Epithelial cell of proximal tubule (primary cell): ENCODE measurements at regions not wholly inside any gene's neighbourhood (a gene's known extent, or its start where the extent isn't known, plus 50 kb on each side); places are given as distances from the start of the nearest gene placed in this dataset.

ENCODE experiments used
- DNase-seq: peaks from one replicate; pipeline ENCODE4 v3.0.0-alpha.2; 2011; ENCODE audit warnings: low read depth
- H3K4me3 ChIP-seq: 2 replicates; pipeline ENCODE4 v1.5.1; 2011; ENCODE audit warnings: low read depth, mild to moderate bottlenecking, low read length
- TF ChIP-seq, protein P1 (sequence below): conservative IDR thresholded peaks from 2 replicates; pipeline ENCODE4 v1.5.1; 2012; ENCODE audit warnings: low read depth, mild to moderate bottlenecking, low read length

DNA sequence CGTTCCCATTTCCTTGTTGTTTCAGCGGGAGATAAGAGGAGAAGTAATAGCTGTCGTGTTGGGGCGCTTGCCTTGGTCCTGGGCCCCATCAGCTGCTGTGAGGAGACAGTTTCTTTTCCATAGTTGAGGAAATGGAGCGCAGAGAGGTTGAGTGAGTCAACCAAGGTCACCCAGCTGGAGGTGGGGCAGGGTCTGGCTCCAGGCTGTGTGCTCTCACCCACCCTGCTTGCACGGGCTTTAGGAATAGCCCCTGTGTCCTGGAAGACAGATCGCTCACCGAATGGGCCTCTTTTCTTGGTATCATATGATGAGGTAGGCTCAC is 165.7 kb upstream of the RTL1 start:
- DNase-seq = no peak
- TF ChIP-seq, protein P1, sequence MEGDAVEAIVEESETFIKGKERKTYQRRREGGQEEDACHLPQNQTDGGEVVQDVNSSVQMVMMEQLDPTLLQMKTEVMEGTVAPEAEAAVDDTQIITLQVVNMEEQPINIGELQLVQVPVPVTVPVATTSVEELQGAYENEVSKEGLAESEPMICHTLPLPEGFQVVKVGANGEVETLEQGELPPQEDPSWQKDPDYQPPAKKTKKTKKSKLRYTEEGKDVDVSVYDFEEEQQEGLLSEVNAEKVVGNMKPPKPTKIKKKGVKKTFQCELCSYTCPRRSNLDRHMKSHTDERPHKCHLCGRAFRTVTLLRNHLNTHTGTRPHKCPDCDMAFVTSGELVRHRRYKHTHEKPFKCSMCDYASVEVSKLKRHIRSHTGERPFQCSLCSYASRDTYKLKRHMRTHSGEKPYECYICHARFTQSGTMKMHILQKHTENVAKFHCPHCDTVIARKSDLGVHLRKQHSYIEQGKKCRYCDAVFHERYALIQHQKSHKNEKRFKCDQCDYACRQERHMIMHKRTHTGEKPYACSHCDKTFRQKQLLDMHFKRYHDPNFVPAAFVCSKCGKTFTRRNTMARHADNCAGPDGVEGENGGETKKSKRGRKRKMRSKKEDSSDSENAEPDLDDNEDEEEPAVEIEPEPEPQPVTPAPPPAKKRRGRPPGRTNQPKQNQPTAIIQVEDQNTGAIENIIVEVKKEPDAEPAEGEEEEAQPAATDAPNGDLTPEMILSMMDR = no peak
- H3K4me3 ChIP-seq = no peak overlapping the region

DNA sequence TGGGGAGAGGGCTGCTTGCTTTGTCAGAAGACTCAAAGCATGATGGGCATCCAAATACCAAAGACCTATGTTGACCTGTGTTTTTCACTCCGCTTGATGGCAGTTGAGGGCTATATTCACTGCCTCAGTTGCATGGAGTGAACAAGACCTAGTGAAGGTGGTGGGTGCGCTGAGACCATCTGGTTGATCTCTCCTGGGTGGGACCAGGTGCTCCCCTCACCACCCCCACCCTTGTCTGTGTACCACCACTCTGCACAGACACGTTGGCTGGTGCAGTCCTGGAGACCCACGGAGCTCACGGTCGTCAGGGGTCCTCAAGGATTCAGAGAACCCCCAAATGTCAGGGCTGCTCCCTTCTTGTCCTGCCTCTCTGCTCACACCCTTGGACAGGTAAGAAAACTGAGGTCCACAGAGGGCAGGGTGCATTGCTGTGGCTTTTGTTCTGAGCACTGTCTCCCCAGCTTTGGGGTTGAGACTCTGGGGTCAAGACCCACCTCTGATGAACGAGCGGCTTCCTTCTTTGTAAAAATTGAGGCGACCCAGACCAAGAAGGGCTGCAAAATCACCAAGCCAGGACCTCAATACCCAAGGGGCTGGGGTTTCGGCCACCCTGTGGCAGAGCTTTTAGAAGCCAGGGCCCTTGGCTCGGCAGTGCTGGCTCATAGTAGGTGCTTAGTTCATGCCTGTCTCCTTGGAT is 166.3 kb upstream of the RTL1 start:
- TF ChIP-seq, protein P1 = no peak
- no peak overlapping the region for H3K4me3 ChIP-seq
- no peak for DNase-seq

DNA sequence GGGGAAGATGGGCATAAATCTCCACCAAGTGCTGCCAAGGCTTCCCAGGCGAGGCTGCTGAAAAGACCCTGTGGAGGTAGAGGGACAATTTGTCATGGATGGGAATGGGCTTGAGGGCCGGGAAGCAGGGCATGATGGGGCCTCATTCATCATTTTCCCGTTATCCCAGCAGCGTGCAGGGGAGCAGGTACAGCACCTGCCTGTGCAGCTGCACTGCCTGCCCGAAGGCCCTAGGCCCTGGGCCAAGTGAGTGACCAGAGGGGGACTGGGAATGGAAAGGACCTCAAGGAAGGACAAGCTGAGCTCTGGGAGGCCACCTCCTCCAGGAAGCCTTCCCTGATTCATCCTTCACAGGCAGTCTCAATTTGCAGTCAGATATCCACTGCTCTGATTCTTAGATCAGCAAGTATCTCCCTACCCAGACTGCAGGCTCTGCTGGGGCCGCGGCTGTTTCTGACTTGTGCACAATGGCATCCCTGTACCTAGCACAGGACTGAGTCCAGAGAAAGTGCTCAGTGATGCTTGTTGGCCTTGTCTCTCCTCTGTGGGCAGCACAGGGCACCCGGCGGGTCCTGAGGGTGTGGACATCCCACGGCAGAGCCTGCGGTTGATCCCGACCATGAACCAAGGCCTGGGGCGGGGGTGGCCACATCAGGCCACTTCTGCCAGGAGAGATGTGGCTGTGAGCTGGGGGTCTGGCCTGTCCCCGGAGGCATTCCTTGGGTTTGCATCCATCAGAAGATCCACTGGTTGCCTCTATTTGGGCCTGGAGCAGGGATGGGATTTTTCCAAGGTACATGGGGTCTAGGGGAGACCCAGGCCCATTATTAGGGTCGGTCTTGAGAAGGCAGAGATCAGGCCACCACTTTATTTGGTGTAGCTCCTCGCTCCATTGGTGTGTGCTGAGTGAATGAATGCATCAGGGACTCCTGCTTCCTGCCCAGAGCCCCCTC is 167.3 kb upstream of the RTL1 start:
- DNase-seq = no peak
- TF ChIP-seq, protein P1 = no peak
- H3K4me3 ChIP-seq = no peak overlapping the region

DNA sequence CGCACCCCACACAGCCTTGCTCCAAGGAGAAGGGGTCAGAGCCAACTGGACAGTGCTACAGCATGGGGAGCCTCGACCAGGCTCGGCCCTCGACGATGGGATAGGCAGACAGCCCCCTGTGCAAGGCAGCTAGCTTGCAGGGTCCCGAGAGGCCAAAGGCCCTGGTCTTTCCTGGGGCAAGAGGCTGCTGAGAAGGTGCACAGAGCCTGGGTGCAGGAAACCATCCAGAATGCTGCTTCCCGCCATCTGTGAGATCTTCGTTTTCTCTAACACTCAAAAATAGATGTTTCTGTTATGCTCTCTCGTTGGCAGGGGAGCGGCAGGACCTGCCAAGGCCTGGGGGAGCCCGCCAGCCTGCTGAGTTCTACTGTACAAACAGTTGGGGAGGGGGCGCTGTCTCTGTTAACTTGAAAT is 168.0 kb upstream of the RTL1 start:
- TF ChIP-seq, protein P1 = no peak
- no peak for DNase-seq
- no peak overlapping the region for H3K4me3 ChIP-seq

DNA sequence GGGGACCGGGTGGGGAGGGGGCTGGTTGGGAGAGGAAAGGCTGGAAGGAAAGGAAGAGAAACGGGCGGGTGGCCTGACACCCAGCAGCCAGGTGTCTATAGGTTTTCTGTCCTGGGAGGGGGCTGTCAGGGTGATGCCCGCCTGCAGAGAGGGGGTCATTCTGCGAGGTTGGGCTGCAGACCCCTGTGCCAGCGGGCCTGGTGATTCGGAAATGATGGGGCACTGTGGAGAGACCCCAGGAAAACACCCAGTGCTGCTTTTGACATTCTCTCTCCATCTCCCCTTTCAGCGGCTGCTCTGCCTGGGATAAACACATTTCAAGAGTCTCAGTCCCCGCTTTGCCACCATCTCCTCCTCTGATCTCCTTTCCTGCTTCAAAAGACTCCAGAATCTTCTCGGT is 168.5 kb upstream of the RTL1 start:
- TF ChIP-seq, protein P1 = no peak
- no peak for DNase-seq
- H3K4me3 ChIP-seq = no peak overlapping the region

DNA sequence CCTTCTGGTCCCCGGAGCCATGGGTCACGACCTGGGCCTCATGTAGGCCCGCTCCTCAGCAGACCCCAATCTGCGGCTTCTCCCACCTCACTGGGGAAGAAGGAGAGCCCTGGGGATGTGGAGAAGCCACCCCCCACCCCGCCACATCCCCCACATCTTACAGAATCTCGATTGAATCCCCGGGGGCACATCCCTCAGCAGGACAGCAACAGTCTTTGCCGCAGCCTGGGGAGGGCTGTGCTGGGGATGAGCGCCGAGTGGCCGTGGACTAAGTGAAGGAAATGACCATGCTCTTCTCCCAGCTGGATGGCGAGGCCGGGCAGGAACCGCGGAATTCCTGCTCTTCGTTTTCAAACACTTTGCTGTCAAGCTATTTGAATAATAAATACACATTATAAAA is 169.0 kb upstream of the RTL1 start:
- TF ChIP-seq, protein P1 = no peak
- no peak overlapping the region for H3K4me3 ChIP-seq
- no peak for DNase-seq
